Prostate gland (tissue), 2 donors: ENCODE measurements at regions not wholly inside any gene's neighbourhood (a gene's known extent, or its start where the extent isn't known, plus 50 kb on each side); places are given as distances from the start of the nearest gene placed in this dataset.

Source experiments
- DNase-seq: peaks from one replicate; pipeline ENCODE4 v3.0.0-alpha.2; 2019; ENCODE audit warnings: low spot score
- H3K27ac ChIP-seq, 2 donors: fragments of 200-600 bp; sonication (generic); 2 replicates each; pipeline ENCODE4 v1.5.1; 2017 to 2019
- H3K27me3 ChIP-seq: fragments of 200-600 bp; sonication (generic); replicated peaks from 2 replicates; pipeline ENCODE4 v1.5.1; 2019; ENCODE audit not compliant: insufficient read depth
- H3K36me3 ChIP-seq, 2 donors: fragments of 200-600 bp; sonication (generic); 1 replicate in 1 of 2; 2 replicates in 1 of 2; pipeline versions ENCODE4 v1.5.1 to v1.8.1; 2017 to 2019
- H3K4me1 ChIP-seq: fragments of 200-600 bp; sonication (generic); replicated peaks from 2 replicates; pipeline ENCODE4 v1.5.1; 2019
- H3K4me3 ChIP-seq, 2 donors: fragments of 200-600 bp; sonication (generic); 2 replicates each; pipeline ENCODE4 v1.5.1; 2017 to 2019
- H3K9me3 ChIP-seq: fragments of 200-600 bp; sonication (generic); 2 replicates; pipeline ENCODE4 v1.5.1; 2017
- CTCF ChIP-seq, 4 experiments: fragments of 200-600 bp in 2 of 4; fragments of 450-650 bp in 2 of 4; sonication (generic) in 2 of 4; IDR thresholded peaks; 1 replicate in 3 of 4; 2 replicates in 1 of 4; pipeline ENCODE4 v1.5.1; 2016 to 2019; ENCODE audit warnings: antibody characterized with exemption in 4 of 4, mild to moderate bottlenecking in 2 of 4, moderate library complexity in 2 of 4
- POLR2A ChIP-seq: fragments of 450-650 bp; IDR thresholded peaks from one replicate; pipeline ENCODE4 v1.6.1; 2016; ENCODE audit warnings: antibody characterized with exemption, mild to moderate bottlenecking
- POLR2AphosphoS5 ChIP-seq: sonication (generic); formaldehyde crosslinking; IDR thresholded peaks from one replicate; pipeline ENCODE4 v1.6.1; 2017; ENCODE audit warnings: antibody characterized with exemption
- WGBS: methylation state at CpG from one replicate; pipeline ENCODE4 v1.1.5; 2018; 5-methylcytosine and 5-hydroxymethylcytosine counted together
- intact Hi-C: fragments of 100-400 bp; cut with DNase I; formaldehyde crosslinking; loops from one replicate; pipeline ENCODE4 v1.14.2; 2022

- no peaks in the 10 kb centered on the region for H3K36me3 ChIP-seq
- no peaks in the 10 kb centered on the region for H3K4me1 ChIP-seq
- H3K4me3 ChIP-seq = no peak overlapping the region
- intact Hi-C loops = no loop called here
- H3K9me3 ChIP-seq = no peaks in the 10 kb centered on the region
- no peaks in the 10 kb centered on the region for H3K27me3 ChIP-seq
- DNase-seq = no peak
- H3K27ac ChIP-seq = no peak overlapping the region
- TF ChIP-seq POLR2A = no peak
- TF ChIP-seq POLR2AphosphoS5 = no peak
- no peak for TF ChIP-seq CTCF (IDR thresholded peaks at IDR 0.05)
Observed at GRCh38 chr5:162429142-162429541, 361.6 kb downstream of the GABRG2 start.

- no peak overlapping the region for H3K27ac ChIP-seq
- H3K27me3 ChIP-seq = no peaks in the 10 kb centered on the region
- WGBS = 34% methylated on average over 1 of the region's 1 CpG
- H3K4me1 ChIP-seq = no peaks in the 10 kb centered on the region
- H3K36me3 ChIP-seq = no peaks in the 10 kb centered on the region
- no peaks in the 10 kb centered on the region for H3K9me3 ChIP-seq
- intact Hi-C loops = no loop called here
- H3K4me3 ChIP-seq = no peak overlapping the region
- no peak for DNase-seq
- TF ChIP-seq POLR2AphosphoS5 (no peak), CTCF (IDR thresholded peaks at IDR 0.05) (no peak), POLR2A (no peak)
Observed at GRCh38 chr5:162434281-162434680, 366.7 kb downstream of the GABRG2 start.

GRCh38 chr5:162436055-162436454 is 368.5 kb downstream of the GABRG2 start:
- intact Hi-C loops = no loop called here
- Histone ChIP-seq H3K27ac (no peak overlapping the region), H3K9me3 (no peaks in the 10 kb centered on the region), H3K36me3 (no peaks in the 10 kb centered on the region), H3K27me3 (no peaks in the 10 kb centered on the region), H3K4me3 (no peak overlapping the region), H3K4me1 (no peaks in the 10 kb centered on the region)
- no peak for TF ChIP-seq POLR2AphosphoS5
- no peak for TF ChIP-seq POLR2A
- no peak for TF ChIP-seq CTCF (IDR thresholded peaks at IDR 0.05)
- WGBS = 38% methylated on average over 2 of the region's 2 CpGs
- DNase-seq = no peak

- DNase-seq = no peak
- intact Hi-C loops = no loop called here
- no peaks in the 10 kb centered on the region for H3K9me3 ChIP-seq
- H3K4me1 ChIP-seq = no peaks in the 10 kb centered on the region
- H3K27ac ChIP-seq = no peak overlapping the region
- no peaks in the 10 kb centered on the region for H3K27me3 ChIP-seq
- TF ChIP-seq POLR2A (no peak), POLR2AphosphoS5 (no peak), CTCF (IDR thresholded peaks at IDR 0.05) (no peak)
- H3K4me3 ChIP-seq = no peak overlapping the region
- H3K36me3 ChIP-seq = no peaks in the 10 kb centered on the region
- 83% methylated on average over 6 of the region's 6 CpGs for WGBS
Observed at GRCh38 chr5:162444129-162444762, 376.7 kb downstream of the GABRG2 start.

GRCh38 chr5:162456086-162456485 is 388.5 kb downstream of the GABRG2 start:
- Histone ChIP-seq H3K9me3 (no peaks in the 10 kb centered on the region), H3K27ac (no peak overlapping the region), H3K4me1 (no peaks in the 10 kb centered on the region), H3K4me3 (no peak overlapping the region), H3K27me3 (no peaks in the 10 kb centered on the region), H3K36me3 (no peaks in the 10 kb centered on the region)
- intact Hi-C loops = no loop called here
- no peak for TF ChIP-seq POLR2A
- TF ChIP-seq CTCF (IDR thresholded peaks at IDR 0.05) = no peak
- TF ChIP-seq POLR2AphosphoS5 = no peak
- DNase-seq = no peak
- WGBS = 88% methylated on average over 4 of the region's 4 CpGs
